ENCODE measurements at regions not wholly inside any gene's neighbourhood (a gene's known extent, or its start where the extent isn't known, plus 50 kb on each side); places are given as distances from the start of the nearest gene placed in this dataset.
"Not testable (repeated sequence)": the region's sequence is repeated elsewhere in the genome, so short reads cannot be mapped to it uniquely, and the experiment has no call there.

DNA sequence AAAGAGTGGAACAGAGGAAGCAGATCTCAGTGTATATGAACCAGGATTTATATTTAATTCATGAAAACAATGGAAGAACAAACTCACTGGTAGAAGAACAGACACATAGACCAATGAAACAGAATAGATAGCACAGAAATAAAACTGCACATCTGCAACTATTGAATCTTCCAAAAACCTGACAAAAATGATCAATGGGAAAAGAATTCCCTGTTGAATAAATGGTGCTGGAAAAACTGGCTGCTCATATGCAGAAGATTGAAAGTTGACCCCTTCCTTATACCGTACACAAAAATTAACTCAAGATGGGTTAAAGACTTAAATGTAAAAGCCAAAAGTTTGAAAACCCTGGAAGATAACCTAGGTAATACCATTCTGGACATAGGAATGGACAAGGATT is 391.0 kb downstream of the MAGEB5 start:
- no peak for DNase-seq (ENCODE audit: low read depth, low spot score)

DNA sequence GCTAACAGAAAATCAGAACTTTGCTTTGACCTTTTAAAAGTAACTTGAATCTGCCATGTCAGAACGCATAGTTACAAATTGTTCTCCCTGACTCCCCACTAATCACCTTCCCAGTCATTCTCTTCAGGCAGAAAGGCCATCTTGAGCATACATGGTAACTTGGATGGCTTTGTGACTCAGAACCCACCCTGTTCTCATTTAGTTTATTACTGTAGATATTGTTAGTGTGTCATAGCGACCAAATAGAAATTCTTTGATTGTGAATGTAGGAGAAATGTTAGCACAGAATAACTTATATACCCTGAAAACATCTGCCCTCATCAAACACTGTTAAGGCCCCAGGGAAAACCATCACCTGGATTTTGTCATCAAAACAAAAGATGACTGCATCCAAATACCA is 382.0 kb downstream of the MAGEB5 start:
- DNase-seq (ENCODE audit: low read depth, low spot score): no peak

DNA sequence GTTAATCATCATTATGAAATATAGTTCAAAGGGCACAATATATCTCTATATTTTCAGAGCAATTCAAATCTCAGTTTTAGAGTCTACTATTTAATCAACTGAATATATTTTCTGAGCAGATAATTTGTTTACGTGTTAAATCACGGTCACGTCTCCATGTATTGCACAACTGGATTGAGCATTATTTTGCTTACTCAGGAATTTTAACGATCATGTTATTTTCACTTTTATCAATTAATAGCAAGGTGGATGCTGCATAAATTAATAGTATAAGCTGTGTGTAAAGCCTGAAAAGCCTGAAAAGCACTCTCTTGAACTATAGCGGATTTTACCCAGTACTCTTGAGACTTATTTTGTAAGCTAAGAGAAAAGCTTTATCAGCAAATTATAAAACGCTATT is 374.9 kb downstream of the MAGEB5 start:
- DNase-seq (ENCODE audit: low read depth, low spot score): no peak

DNA sequence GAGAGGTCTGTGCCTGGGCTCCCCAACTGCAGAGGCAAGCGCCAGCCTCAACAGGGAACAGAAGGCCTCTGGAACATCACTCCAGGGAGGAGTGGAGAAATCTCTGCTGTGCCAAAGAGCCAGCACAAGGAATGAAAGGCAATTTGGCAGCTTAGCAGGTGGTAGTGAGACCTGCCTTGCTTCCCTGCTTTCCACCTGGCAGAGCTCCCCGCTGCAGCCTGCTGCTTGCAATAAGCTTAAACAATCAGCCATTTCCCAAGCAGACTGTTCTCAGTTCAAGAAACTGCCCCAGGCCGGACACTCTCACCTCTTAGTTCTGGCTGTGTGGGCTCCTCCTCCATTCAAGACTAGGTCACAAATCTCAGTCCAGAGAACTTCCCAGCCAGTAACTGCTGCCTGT is 370.6 kb downstream of the MAGEB5 start:
- DNase-seq (ENCODE audit: low read depth, low spot score): no peak

DNA sequence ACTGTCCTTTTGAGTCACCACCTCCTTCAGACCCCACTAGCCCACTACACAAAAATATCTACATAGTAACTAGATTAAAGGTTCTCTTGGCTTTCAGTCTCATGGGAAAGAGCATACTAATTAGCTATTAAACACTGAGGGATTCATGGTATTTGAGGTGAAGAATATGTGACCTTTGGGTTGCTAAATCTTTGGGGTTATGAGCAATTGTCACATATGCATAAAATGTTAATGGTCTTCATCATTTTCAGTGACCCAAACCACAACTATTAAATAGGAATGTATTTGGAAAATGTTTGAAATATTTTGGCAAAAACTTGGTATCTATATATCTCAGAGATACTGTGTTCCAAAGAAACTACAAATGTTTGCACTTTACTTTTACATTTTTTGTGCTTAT is 365.1 kb downstream of the MAGEB5 start:
- peak; percentile 3 for DNase-seq (ENCODE audit: low read depth, low spot score)

DNA sequence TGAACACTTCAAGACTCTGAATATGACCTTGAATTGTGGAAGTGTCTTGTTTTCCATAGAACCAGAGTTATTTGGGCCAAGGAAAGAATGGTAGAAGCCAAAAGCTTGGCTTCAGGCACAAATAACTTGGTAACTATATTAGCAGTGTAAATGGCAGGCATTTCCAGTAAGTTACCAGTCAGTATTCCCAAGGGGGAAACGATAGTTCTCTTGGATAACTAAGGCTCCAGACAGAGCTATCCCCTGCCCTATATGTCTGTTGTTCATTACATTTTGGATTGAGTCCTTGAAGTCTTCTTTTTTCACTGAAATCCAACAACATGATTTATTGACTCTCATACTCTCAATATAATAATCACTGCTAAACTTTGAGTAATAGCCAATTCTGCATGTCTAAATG is 364.1 kb downstream of the MAGEB5 start:
- DNase-seq (ENCODE audit: low read depth, low spot score): no peak

DNA sequence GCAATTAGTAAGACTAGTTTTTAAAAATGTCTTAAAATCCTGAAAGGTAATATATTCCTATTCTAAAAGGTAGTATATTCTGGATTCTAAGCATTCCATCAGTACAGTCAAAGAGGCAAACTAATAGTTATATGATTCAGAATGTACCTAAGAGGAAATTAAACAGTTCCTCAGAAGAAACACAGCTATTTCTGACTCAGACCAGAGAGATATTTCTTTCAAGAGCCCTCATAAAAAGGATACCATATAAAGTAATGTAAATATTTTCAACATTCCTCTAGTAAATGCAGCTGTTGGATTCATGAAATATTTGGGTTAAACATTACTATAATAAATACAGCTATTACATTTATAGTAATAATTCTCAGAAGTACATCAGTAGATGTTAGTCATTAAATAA is 358.3 kb downstream of the MAGEB5 start:
- no peak for DNase-seq (ENCODE audit: low read depth, low spot score)

DNA sequence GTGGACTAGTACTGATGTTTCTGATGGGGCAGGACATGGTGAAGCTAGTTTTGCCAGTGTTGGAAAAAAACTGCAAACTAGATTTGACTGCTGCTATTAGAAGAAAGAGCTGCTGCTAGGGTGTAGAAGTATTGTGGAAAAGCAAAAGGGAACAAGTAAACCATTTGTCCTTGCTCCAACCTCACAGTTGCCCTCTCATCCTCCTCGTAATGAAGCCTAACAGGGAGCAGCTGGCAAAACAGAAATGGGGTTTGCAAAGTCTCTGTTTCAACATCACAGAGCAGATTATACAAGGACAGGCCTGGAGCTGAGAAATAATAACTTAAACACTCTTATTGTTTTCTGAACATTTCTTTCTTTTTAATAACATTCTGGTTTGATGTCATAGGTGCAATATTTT is 346.2 kb downstream of the MAGEB5 start:
- DNase-seq (ENCODE audit: low read depth, low spot score): no peak

DNA sequence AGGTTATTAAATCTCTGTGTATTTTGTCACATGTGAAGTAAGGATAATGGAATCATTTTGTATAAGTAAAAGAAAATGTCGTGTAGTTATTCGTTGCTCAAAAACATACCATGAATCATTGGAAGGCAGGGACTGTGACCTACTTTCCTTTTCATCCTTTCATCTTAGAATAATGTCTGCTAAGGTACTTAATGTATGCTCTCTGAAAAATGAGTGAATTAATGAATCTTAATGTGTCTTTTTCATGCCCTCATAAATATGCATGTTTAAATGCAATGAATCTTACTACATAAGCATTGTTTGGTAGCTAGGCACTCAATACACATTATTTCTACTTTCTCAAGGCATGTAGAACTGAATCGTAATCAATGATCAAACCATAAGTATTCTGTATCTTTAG is 343.9 kb downstream of the MAGEB5 start:
- DNase-seq (ENCODE audit: low read depth, low spot score): no peak

DNA sequence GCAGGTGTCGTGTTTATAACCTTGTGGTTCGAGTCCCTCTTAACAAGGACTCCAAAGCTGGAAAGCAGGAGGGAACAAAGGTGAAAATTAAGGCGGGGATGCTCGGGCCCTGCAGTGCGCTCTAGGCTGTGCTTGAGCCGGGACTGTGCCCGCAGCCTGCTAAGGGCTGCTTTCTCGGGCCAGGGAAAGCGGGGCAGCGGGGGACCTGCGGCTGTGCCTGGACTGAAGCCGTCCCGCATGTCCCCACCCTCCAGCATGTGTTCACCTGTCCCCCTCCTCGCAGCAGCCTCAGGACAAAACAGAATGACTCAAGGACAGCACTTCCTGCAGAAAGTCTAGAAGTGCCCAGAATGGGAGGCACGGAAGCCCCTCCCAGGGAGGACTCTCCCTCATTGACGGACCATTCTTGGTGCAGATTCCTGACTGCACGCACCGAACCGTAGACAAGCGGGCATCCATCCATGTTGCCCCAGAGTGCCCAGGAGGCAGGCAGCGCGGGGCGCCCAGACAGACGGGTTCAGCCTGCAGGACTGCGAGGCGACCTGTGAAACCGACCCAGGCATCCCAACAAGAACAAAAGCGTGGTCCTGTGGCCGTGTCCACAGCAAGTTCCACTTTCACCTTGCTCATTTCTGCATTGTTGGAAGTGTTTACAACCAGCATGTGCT is 342.9 kb downstream of the MAGEB5 start:
- no peak for DNase-seq (ENCODE audit: low read depth, low spot score)

DNA sequence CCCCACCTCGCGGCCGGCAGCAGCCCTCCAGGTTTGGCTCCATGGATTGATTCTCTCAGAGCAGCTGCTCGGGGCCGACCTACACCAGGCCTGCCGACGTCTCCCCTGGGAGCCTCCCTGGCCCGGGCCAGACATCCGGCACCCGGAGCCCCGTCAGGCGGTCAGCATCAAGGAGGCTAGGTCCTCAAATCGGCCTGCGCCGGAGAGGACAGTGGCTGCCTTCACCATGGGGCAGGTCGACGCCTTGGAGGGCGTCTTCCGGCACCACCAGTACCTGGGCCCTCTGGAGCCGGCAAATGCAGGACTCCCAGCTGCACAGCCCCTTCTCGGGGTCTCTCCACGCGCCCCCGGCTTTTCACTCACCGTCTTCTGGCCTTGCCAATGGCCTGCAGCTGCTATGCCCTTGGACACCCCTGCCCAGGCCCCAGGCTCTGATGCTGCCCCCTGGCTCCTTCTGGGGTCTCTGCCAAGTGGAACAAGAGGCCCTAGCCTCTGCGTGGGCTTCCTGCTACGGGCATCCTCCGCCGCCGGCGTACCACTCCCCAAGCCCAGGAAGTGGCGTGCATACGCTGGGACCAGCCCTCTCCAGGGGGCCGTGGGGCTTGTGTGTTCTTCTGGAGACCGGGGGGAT is 341.8 kb downstream of the MAGEB5 start:
- DNase-seq (ENCODE audit: low read depth, low spot score): no peak

DNA sequence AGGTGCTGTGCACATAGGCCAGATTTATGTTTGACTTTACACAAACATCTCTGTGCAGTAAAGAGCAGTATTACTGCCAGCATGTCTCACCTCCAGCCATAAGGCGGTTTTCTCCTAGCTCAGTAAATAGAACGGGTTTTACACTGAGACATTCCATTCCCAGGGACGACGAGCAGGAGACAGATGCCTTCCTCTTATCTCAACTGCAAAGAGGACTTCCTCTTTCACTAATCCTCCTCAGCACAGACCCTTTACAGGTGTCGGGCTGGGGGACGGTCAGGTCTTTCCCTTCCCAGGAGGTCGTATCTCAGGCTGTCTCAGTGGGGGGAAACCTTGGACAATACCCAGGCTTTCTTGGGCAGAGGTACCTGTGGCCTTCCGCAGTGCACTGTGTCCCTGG is 309.8 kb downstream of the MAGEB5 start:
- not testable (repeated sequence) for DNase-seq (ENCODE audit: low read depth, low spot score)

DNA sequence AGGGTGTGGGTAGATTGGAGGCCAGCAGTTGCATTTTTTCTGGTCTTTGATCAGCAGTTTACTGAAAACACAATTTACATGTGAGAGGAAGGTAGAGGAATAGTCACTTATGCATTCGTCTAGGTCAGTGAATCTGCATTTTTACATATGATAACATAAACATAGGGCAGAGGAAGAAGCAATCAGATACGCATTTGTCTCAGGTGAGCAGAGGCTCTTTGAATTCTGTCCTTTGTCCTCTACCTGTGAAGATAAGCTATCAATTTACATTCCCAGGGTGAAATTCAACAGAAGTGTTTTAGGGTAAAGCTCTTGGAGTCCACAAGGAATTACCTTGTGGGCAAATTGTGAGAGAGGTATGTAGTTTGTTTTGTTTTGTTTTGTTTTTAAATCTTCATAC is 306.5 kb downstream of the MAGEB5 start:
- no peak for DNase-seq (ENCODE audit: low read depth, low spot score)

DNA sequence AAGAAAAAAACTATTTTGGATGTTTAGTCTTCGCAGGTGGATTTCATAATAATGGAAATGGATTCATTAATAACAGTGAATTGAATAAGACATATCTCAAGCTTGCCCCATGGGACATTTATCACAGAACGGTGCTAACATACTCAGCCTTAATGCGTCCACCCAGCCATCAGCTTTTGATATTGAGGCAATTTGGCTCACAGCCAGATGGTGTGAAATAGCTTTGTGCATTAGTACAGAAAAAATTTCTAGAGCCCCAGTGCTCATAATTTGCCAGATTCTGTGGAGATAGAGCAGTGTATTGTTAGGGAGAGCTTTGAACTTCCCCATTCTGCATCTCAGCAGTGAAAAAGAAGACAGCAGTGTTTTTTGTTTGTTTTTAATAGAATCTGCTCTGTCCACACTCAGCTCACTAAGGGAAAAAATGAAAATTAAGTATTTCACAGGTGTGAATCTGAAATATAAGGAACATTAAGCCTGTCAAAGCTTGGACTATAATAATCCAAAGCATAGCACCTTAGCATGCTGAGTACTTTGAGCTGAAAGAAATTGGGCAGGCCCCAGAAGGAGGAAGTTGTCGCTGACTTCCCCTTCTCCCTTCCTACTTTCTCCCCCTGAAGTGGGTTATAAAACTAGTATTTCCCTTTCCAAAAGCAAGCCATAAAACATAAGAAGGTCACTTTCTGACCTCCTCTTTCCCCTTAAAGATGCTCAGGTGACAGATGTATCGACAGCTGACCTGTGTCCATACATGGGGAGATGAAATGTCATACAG is 295.8 kb downstream of the MAGEB5 start:
- DNase-seq (ENCODE audit: low read depth, low spot score): peak; percentile 0

DNA sequence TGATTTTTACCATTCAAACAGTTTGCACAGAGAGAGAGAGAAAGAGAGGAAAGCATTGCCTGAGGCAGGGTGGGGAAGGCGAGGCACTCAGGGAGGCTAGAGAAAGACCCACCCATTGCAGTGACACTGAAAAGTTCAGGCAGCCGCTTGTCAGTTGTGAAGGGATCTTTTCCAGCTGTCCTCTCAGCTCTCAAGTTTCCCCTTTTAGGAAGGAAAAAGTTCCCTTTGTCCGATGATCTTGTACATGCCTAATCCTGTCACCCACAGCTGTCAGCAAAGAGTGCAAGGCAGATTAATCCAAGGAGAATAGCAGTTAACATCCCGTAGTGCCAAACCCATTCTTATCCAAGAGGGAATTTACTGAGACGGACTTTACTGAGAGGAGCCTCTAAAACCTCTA is 255.0 kb downstream of the MAGEB5 start:
- no peak for DNase-seq (ENCODE audit: low read depth, low spot score)

DNA sequence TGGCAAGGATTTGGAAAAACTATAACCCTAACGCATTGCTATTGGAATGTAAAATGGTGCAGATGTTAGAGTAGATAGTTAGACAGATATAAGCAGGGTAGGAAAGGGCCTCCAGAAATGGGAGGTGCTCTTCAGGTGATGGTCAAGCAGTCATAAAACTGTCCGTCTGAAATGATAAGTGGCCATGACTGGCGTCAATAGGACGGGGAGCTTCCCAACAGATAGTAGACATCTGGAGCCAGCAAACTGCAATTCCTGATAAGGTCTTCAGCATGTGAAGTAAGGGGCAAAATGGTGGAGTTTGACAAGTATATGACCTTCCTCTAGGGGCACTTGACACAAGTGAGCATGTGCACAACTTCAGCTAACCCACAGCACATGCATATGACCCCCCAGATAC is 250.4 kb downstream of the MAGEB5 start:
- DNase-seq (ENCODE audit: low read depth, low spot score): no peak

DNA sequence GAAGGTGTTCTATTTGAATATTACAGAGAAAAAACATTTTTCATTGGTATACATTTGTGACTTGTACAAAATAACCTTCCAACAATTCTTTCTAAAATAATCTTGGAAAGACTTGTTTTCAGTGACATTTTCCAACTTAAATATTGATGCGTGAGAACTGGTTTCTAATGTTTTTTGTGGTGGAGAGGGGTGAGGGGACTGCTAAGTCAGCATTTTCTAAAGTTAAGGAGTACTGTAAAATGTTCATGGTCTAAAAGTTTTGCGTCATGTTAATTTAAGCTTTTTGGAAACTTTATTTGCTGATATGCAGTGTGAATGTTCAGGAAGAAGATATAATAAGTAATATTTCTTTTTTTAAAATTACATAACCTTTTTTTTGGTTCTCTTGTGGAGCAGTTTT is 229.3 kb downstream of the MAGEB5 start:
- no peak for DNase-seq (ENCODE audit: low read depth, low spot score)

DNA sequence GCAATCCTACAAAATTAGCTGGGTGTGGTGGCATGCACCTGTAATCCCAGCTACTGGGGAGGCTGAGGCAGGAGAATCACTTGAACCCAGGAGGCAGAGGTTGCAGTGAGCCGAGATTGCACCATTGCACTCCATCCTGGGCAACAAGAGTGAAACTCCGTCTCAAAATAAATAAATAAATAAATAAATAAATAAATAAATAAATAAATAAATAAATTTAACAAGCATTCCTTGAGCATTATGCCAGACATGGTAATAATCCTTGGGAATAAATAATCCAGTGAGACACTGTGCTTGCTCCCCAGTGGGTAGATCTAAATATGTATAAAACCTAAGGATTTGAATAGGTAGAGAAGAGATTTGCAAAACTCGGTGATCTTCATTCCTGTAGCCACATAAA is 228.4 kb downstream of the MAGEB5 start:
- DNase-seq (ENCODE audit: low read depth, low spot score): not testable (repeated sequence)

DNA sequence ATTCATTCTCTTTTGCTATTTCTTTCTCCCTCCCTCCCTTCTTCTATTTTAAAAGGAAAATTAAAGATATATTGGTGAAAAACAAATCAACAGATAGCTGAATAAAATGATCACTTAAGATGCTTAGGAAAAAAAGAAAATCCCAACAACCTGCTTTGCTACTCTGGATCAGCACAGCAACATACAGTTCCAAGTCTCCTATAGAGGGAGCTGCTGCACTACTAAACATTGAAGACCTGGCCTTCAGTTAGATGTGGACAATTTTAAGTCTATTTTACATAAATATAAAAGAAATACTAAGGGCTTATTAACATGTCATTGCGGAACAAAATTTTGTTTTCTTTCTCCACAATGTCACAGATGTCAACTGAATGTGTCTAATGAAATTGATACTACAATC is 226.4 kb downstream of the MAGEB5 start:
- DNase-seq (ENCODE audit: low read depth, low spot score): peak; percentile 25

DNA sequence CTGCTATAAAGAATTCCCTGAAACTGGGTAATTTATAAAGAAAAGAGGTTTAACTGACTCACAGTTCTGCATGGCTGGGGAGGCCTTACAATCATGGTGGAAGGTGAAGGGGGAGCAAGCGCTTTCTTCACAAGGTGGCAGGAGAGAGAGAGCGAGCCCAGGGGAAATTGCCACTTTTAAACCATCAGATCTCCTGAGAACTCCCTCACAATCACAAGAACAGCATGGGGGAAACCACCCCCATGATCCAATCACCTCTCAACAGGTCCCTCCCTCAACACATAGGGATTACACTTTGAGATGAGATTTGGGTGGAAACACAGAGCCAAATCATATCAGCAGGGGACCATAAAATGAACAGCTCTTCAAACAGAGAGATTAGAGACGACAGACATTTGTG is 198.6 kb downstream of the MAGEB5 start:
- no peak for DNase-seq (ENCODE audit: low read depth, low spot score)

DNA sequence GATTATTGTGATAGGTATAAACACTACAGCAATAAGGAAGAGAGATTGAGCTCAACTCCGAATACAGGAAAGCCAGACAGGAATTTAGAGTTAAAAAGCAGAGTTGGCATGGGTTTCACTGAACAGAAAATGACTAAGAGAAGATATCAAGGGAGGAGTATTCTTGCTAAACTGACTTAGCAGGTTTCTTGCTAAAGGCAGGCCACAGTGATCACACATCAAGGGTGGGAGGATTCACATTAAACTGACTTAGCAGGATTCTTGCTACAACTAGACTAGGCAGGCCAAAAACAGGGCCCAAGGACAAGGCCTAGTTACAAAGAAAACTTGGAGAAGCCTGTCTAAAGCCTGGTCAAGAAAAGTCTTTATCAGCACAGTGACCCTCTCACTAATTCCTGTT is 195.1 kb downstream of the MAGEB5 start:
- no peak for DNase-seq (ENCODE audit: low read depth, low spot score)

DNA sequence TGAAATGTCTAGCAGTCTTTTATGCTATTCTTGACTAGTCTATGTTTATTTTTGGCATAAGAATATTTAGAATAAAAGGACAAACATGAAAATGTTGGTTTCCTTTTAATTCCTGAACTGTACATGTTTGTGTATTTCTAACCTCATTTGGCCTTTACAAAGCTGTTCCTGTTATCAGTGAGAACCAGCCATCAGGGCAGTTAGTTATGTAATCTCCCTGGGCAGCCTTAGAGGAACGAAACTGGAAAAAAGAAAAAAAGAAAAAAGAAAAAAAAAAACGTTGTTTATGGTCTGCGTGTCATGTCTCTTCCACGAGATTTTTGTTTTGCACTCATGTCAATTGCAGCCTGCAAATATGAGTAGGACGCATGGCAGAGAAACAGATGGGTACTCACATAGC is 193.7 kb downstream of the MAGEB5 start:
- no peak for DNase-seq (ENCODE audit: low read depth, low spot score)

DNA sequence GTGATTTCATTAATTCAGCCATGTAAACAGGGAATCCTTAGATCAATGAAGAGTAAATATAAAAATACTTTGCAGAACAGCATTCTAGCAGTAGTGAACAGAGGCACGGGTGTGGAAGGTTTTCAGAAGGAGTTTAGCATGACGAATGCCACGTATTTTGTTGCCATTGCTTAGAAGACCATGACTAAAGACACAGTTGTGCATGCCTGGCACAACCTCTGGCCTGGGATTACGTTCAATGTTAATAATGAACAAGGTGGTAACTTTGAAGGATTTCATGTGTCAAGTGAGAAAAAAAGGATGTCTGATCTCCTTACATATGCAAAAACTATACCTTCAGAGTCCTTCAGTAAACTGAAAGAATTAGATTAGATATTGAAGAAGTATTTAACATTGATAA is 171.9 kb downstream of the MAGEB5 start:
- no peak for DNase-seq (ENCODE audit: low read depth, low spot score)
